IPS-18a (cell line): ENCODE measurements at regions not wholly inside any gene's neighbourhood (a gene's known extent, or its start where the extent isn't known, plus 50 kb on each side); places are given as distances from the start of the nearest gene placed in this dataset.
"Not testable (repeated sequence)": the region's sequence is repeated elsewhere in the genome, so short reads cannot be mapped to it uniquely, and the experiment has no call there.

Experiments
- H3K27ac ChIP-seq: one replicate; pipeline ENCODE4 v1.5.1; 2013; ENCODE audit warnings: low read length
- H3K27me3 ChIP-seq: one replicate; pipeline ENCODE4 v1.6.1; 2013; ENCODE audit warnings: mild to moderate bottlenecking, low read length; ENCODE audit not compliant: control insufficient read depth, insufficient read depth
- H3K36me3 ChIP-seq: one replicate; pipeline ENCODE4 v1.6.1; 2013; ENCODE audit warnings: low read depth, low read length; ENCODE audit not compliant: control insufficient read depth
- H3K4me1 ChIP-seq: one replicate; pipeline ENCODE4 v1.6.1; 2013; ENCODE audit warnings: low read depth, low read length; ENCODE audit not compliant: control insufficient read depth
- H3K4me3 ChIP-seq: one replicate; pipeline ENCODE4 v1.5.1; 2013; ENCODE audit warnings: low read length
- H3K9ac ChIP-seq: one replicate; pipeline ENCODE4 v1.6.1; 2013; ENCODE audit warnings: mild to moderate bottlenecking, low read length, moderate library complexity
- H3K9me3 ChIP-seq: one replicate; pipeline ENCODE4 v1.6.1; 2013; ENCODE audit warnings: low read depth, low read length; ENCODE audit not compliant: control insufficient read depth

DNA sequence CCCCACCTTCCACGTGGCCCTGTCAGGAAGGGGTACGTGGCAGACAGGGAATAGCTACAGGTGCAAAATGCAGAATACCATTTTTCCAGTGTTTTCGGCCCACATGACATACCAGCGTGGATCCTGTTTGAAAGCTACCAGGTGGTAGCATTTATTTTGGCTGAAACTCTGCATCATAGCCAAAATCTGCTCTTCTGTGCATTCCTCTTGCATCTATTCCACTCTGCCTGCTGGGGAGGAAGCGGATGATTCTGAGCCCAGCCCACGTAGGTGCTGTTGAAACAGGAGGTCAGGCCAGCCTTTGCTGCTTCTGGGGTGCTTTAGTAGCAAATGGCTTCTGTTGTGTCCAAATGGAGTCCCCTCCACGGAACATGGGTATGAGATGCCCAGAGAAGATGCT lies 670.9 kb upstream of the EEF2KMT start:
- Histone ChIP-seq H3K9ac (no peak overlapping the region), H3K27ac (no peak overlapping the region), H3K4me1 (no peaks in the 10 kb centered on the region), H3K27me3 (no peaks in the 10 kb centered on the region), H3K36me3 (no peaks in the 10 kb centered on the region), H3K4me3 (no peak overlapping the region), H3K9me3 (no peaks in the 10 kb centered on the region)

DNA sequence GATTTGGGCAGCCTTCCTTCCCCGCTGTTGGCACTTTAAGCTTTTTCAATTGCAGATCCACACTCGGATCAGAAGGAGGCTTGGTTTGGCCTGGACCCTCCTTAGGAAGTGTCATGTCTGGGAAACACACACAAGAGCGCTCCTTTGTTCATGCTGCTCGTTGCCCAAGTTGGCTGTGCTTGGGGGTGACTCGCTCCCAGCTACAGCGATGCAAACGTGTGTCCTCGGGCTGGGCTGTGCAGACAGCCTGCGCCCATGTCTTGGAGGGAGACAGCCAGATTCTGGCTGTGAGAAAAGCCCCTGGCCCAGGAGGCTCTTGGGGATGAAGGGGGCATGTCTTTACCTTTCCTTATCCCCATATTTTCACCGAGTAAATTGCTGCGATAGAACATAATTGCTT lies 665.6 kb upstream of the EEF2KMT start:
- Histone ChIP-seq H3K27me3 (no peaks in the 10 kb centered on the region), H3K9ac (no peak overlapping the region), H3K36me3 (no peaks in the 10 kb centered on the region), H3K27ac (no peak overlapping the region), H3K9me3 (no peaks in the 10 kb centered on the region), H3K4me3 (no peak overlapping the region), H3K4me1 (no peaks in the 10 kb centered on the region)

DNA sequence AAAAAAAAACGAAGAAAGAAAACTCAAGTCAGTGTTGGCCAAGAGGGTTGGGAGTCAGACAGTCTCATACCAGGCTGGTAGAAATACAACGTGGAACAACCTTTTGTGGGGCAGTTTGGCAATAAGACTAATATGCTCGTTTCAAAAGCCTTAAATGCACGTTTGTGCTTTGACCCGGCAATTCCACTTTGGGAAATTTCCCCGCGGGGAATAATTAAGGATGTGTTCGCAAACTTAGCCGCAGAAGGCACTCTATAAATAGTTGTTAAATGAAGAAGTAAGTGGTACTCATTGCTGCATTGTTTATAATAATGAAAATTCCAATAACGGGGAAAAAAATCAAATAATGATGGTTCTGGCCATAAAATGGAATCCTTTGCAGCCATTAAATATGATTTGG lies 664.8 kb upstream of the EEF2KMT start:
- Histone ChIP-seq H3K27ac (no peak overlapping the region), H3K36me3 (no peaks in the 10 kb centered on the region), H3K4me3 (no peak overlapping the region), H3K9ac (no peak overlapping the region), H3K9me3 (no peaks in the 10 kb centered on the region), H3K4me1 (no peaks in the 10 kb centered on the region), H3K27me3 (no peaks in the 10 kb centered on the region)

DNA sequence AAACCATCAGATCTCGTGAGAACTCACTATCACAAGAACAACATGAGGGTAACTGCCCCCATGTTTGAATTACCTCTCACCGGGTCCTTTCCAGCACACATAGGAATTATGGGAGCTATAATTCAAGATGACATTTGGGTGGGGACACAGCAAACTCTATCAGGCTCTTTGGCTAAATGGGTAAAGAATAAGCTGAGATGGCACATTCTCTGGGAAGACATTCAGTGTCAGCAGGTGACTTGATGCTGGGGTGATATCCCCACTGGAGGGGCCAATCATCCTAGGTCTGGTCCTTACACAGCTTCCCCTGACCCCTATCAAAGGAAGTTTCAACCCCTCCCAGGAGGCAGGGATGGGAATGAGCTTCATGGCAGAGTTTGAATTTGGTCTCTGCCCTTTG lies 664.0 kb upstream of the EEF2KMT start:
- Histone ChIP-seq H3K27ac (no peak overlapping the region), H3K36me3 (no peaks in the 10 kb centered on the region), H3K9ac (no peak overlapping the region), H3K4me3 (no peak overlapping the region), H3K4me1 (no peaks in the 10 kb centered on the region), H3K9me3 (no peaks in the 10 kb centered on the region), H3K27me3 (no peaks in the 10 kb centered on the region)

DNA sequence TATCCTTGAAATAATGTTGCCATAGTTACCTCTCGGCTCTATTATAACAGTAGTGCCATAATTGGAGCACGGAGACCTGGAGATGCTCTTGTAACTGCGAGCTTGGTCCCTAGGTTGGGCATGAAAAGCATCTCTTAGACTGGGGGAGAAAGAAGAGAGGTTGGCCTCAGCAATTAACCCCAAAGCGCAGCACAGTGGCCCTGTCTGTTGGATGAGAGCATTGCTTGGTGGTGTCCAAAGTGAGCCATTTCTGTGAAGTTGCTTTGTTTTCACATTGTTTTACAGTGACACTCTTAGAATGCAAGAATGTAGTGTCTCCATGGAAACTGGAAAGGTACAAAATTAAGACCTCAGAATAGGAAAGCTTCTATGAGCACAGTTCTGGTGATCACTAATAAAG lies 660.7 kb upstream of the EEF2KMT start:
- no peaks in the 10 kb centered on the region for H3K9me3 ChIP-seq
- H3K4me1 ChIP-seq, result peaks cover 14% of the 10 kb centered on the region
- no peaks in the 10 kb centered on the region for H3K36me3 ChIP-seq
- H3K4me3 ChIP-seq, result no peak overlapping the region
- H3K27me3 ChIP-seq, result no peaks in the 10 kb centered on the region
- no peak overlapping the region for H3K27ac ChIP-seq
- no peak overlapping the region for H3K9ac ChIP-seq

DNA sequence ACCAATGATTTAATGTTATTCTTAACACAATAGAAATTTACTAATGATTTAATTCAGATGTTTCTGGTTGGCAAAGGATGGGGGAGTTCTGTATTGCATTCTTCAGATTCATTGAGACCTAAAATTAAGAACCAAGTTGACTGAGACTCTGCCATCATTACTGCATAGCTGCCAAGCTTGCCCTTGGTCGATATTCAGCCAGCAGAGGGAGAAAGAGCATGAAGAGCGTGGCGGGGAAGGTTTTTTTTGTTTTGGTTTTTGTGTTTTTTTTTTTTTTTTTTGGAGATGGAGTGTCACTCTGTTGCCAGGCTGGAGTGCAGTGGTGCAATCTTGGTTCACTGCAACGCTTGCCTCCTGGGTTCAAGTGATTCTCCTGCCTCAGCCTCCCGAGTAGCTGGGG lies 659.4 kb upstream of the EEF2KMT start:
- Histone ChIP-seq H3K27ac (no peak overlapping the region), H3K4me3 (no peak overlapping the region), H3K4me1 (peaks cover 16% of the 10 kb centered on the region), H3K36me3 (no peaks in the 10 kb centered on the region), H3K27me3 (no peaks in the 10 kb centered on the region), H3K9me3 (no peaks in the 10 kb centered on the region), H3K9ac (no peak overlapping the region)

DNA sequence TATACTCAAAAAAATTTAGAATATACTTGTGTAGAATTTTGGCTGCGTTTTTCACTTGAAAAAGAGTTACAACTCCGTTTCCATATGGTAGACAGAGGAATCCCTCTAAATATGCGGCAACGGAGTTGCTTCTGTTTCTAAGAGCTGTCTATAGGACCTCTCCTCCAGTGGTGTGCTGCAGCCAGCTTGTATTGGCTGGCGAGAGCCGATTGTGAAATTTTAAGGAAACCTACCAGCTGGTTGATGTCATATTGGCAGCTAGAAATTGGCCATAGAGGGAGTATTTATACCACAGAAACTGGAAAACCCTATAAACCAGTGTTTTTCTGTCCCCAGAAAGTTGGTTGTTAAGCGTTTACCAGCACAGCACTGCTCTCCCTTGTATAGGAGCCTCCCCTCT lies 655.8 kb upstream of the EEF2KMT start:
- no peak overlapping the region for H3K4me3 ChIP-seq
- no peak overlapping the region for H3K27ac ChIP-seq
- H3K4me1 ChIP-seq, result peaks cover 29% of the 10 kb centered on the region
- no peak overlapping the region for H3K9ac ChIP-seq
- no peaks in the 10 kb centered on the region for H3K36me3 ChIP-seq
- no peaks in the 10 kb centered on the region for H3K27me3 ChIP-seq
- no peaks in the 10 kb centered on the region for H3K9me3 ChIP-seq

DNA sequence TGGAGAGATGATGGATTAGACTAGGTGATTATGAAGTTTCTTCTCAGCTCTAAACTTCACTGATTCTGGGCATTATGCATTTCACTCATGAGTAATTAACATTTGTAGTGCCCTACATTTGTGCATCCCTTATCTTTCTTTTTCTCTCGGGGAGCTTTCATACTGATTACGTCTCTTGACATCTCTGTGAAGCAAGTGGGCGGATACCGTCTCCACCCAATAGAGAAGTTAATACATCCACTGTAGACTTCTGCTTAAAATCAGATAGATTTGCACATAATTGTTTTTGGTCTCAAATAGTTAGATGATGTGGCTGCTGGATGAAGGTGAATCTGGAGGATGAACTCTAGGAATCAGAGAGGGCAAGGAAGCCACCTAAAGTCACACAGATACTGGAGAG lies 653.6 kb upstream of the EEF2KMT start:
- Histone ChIP-seq H3K4me1 (peaks cover 29% of the 10 kb centered on the region), H3K9ac (no peak overlapping the region), H3K27me3 (no peaks in the 10 kb centered on the region), H3K4me3 (no peak overlapping the region), H3K36me3 (no peaks in the 10 kb centered on the region), H3K9me3 (no peaks in the 10 kb centered on the region), H3K27ac (no peak overlapping the region)

DNA sequence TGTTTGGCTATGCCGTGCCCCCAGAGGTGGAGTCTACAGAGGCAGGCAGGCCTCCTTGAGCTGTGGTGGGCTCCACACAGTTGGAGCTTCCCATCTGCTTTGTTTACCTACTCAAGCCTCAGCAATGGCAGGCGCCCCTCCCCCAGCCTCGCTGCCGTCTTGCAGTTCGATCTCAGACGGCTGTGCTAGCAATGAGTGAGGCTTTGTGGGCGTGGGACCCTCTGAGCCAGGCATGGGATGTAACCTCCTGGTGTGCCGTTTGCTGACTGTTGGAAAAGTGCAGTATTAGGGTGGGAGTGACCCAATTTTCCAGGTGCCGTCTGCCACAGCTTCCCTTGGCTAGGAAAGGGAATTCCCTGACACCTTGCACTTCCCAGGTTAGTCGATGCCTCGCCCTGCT lies 652.8 kb upstream of the EEF2KMT start:
- H3K36me3 ChIP-seq, H3K27ac ChIP-seq, H3K9ac ChIP-seq, H3K9me3 ChIP-seq, H3K4me3 ChIP-seq, H3K27me3 ChIP-seq: not testable (repeated sequence)
- peaks cover 29% of the 10 kb centered on the region for H3K4me1 ChIP-seq

DNA sequence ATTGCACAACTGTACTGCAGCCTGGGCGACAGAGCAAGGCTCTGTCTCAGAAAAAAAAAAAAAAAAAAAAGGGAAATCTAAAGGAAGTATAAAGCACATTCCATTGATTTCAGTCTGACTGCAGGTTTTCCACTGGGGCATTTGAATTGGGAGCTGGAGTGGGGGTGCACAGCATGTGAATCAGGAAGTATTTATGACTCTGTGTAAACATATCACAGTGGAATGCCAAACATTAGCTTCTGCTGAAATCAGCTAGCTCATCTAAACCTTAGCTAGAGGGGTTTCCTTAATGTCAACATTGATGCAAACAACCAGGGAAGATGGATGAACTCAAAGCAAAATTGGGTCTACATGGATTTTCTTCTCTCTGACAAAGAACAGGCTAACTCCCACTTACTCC lies 641.0 kb upstream of the EEF2KMT start:
- Histone ChIP-seq H3K27ac (no peak overlapping the region), H3K9ac (no peak overlapping the region), H3K27me3 (no peaks in the 10 kb centered on the region), H3K4me3 (no peak overlapping the region), H3K4me1 (no peaks in the 10 kb centered on the region), H3K36me3 (no peaks in the 10 kb centered on the region), H3K9me3 (no peaks in the 10 kb centered on the region)

DNA sequence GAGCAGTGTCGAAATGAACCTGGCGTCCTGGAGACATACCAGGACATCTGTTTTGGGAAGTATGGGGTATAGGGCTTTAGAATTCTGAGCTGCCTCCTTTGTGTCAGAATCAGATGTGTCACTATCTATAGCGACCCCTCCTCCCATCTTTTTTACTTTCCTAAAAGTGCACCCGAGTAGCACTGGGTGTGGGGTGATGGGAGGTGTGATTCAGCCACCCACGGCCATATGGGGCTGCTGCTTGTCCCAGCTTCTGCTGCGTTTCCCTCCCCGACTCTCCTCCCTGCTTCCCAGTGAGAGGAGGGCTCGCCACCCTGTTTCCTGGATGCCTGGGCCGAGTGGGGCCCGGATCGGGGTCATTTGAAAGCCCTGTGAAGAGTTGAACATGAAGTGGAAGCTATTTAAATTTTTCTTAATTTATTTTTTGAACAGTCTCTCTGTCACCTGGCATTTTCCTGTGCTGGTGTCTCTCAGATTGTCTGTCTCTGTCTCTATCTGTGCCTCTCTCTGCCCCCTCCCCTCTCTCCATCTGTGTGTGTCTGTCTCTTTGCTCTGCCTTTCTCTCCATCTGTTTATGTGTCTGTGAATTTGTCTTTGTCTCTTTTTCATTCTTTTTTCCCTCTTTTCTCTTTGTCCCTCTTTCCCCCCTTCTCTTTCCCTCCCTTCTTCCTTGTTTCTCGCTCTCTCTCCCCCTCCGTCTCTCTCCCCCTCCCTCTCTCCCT lies 638.8 kb upstream of the EEF2KMT start:
- Histone ChIP-seq H3K27ac (no peak overlapping the region), H3K9ac (no peak overlapping the region), H3K27me3 (no peaks in the 10 kb centered on the region), H3K36me3 (no peaks in the 10 kb centered on the region), H3K4me3 (no peak overlapping the region), H3K9me3 (no peaks in the 10 kb centered on the region), H3K4me1 (no peaks in the 10 kb centered on the region)

DNA sequence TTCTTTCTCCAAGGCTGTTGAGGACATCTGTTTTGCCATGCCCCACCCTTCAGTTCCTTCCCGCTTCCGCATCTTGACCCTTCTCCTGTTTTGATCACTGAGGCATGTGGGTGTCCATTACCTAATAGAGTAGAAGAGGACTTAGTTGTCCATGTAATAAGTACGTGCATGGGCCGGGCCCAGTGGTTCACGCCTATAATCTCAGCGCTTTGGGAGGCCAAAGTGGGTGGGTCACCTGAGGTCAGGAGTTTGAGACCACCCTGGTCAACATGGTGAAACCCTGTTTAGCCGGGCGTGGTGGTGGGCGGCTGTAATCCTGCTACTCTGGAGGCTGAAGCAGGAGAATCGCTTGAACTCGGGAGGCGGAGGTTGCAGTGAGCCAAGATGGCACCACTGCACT lies 637.8 kb upstream of the EEF2KMT start:
- no peak overlapping the region for H3K4me3 ChIP-seq
- no peak overlapping the region for H3K9ac ChIP-seq
- H3K9me3 ChIP-seq, result no peaks in the 10 kb centered on the region
- H3K36me3 ChIP-seq, result no peaks in the 10 kb centered on the region
- H3K27ac ChIP-seq, result no peak overlapping the region
- H3K27me3 ChIP-seq, result no peaks in the 10 kb centered on the region
- H3K4me1 ChIP-seq, result no peaks in the 10 kb centered on the region
